ENCODE measurements at regions not wholly inside any gene's neighbourhood (a gene's known extent, or its start where the extent isn't known, plus 50 kb on each side); places are given as distances from the start of the nearest gene placed in this dataset.

DNA sequence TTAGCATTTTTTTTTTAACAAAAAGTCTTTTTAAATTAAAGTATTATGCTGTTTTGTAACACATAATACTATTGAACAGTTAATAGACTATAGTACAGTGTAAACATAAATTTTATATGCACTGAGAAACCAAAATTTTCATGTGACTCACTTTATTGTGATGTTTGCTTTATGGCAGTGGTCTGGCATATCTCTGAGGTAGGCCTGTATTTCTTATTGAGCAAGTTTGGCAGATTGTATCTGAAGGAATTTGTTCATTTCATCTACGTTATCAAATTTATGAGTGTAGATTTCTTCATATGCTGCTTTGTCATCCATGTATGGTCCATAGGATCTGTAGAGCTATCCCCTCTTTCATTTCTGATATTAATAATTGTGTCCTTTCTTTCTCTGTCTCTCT is 78.8 kb upstream of the PDE3A start:
- Mint-ChIP-seq H3K9me3 (peaks cover 4% of the 10 kb centered on the region), H3K4me1 (no peaks in the 10 kb centered on the region), H3K27me3 (no peaks in the 10 kb centered on the region), H3K36me3 (ENCODE audit: low read depth) (no peaks in the 10 kb centered on the region), H3K4me3 (no peak overlapping the region), H3K27ac (no peak overlapping the region)
- CTCF ChIA-PET, result no interaction called here
- no peak for DNase-seq
- POLR2A ChIA-PET, result no interaction called here

DNA sequence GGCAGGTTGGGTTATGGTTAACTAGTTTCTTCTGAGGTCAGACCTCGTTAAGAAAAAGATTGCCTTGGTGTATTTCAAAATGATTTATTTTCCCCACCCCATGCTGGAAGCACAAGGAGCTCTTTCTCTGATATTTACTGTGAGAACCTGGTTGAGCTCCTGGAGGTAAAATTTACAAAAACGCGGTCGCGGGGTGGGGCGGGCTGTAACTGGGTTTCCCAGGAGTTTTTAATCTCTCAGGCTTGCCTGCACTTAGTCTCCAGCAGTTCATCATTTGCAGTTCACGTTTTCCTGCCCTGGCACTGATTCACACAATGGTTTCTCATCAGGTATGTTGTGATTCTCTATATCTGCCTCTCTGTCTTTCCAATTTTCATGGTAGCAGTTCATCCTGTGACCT is 67.9 kb upstream of the PDE3A start:
- ChIA-PET POLR2A (no interaction called here), CTCF (no interaction called here)
- Mint-ChIP-seq H3K4me1 (no peaks in the 10 kb centered on the region), H3K9me3 (peaks cover 22% of the 10 kb centered on the region), H3K4me3 (no peak overlapping the region), H3K27ac (no peak overlapping the region), H3K36me3 (ENCODE audit: low read depth) (no peaks in the 10 kb centered on the region), H3K27me3 (no peaks in the 10 kb centered on the region)
- DNase-seq, result no peak

DNA sequence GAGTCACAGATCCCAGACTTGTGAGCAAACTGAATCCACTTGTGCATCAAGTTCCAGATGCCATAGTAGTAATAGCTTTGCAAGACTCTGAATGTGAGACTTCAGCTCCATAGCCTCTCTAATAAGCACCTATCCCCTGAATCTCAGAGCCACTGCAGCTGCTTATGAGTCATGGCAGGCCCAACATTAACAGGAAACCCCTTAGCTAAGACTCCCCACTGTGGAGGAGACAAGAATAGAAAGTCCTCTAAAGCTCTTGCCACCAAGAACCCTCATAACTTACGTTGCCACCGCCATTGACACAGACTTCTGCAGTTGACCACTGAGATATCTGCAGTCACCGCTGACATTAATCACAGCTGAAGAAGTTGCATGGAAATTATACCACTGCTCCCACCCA is 62.9 kb upstream of the PDE3A start:
- H3K27me3 Mint-ChIP-seq, result no peaks in the 10 kb centered on the region
- no peaks in the 10 kb centered on the region for H3K4me1 Mint-ChIP-seq
- no peak overlapping the region for H3K27ac Mint-ChIP-seq
- no peak overlapping the region for H3K4me3 Mint-ChIP-seq
- peaks cover 6% of the 10 kb centered on the region for H3K9me3 Mint-ChIP-seq
- DNase-seq, result no peak
- ChIA-PET CTCF (no interaction called here), POLR2A (no interaction called here)
- no peaks in the 10 kb centered on the region for H3K36me3 Mint-ChIP-seq (ENCODE audit: low read depth)

DNA sequence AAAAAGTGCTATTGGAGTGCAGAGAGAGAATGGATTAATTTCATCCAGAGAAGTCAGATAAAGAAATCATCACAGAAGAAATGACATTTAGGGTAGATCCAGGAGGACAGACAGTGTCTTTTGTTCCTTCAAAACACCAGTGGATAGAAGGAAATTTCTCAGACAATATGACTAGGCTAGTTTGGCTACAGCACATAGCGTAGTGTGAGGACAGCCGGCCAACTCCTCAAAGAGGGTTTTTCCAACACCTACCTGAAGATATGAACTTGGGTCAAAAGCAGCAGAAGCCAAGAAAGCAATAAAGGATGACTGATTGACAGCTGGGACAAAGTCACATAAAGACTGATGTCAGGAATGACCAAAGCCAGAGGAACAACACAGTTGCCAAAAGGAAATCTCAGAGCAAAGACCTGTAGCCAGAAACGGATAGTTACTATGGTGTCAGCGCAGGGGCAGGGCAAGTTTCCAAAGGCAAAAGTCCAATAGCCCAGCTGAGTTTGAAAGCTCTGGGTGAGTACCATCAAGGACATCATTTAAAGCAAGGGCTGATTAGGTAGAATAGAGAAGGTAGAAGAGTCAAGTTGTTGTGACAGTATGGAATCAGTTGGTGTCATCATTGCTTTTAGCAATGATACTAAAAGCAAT is 58.7 kb upstream of the PDE3A start:
- H3K9me3 Mint-ChIP-seq, result peaks cover 3% of the 10 kb centered on the region
- H3K27ac Mint-ChIP-seq, result no peak overlapping the region
- H3K27me3 Mint-ChIP-seq, result no peaks in the 10 kb centered on the region
- no peak for DNase-seq
- no peaks in the 10 kb centered on the region for H3K36me3 Mint-ChIP-seq (ENCODE audit: low read depth)
- POLR2A ChIA-PET, result no interaction called here
- H3K4me3 Mint-ChIP-seq, result no peak overlapping the region
- CTCF ChIA-PET, result no interaction called here
- no peaks in the 10 kb centered on the region for H3K4me1 Mint-ChIP-seq

DNA sequence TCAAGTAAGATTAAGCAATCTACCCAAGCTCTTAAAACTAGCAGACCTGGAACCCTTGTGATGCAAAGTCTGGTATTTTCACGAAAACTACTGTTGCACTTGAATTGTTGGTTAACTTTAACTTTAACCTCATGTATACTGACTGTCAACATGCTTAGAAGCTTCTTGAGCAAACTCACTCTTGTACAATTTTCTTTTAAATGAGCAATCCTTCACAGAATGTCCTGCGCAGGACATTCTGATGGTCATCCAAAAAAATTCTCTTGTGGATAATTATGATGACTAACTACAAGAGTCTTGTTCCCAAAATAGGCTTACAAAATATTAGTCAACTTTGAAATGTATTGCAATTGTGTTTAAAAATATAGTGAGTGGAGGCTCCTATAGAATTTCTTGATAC is 54.0 kb upstream of the PDE3A start:
- Mint-ChIP-seq H3K9me3 (no peaks in the 10 kb centered on the region), H3K27ac (no peak overlapping the region), H3K36me3 (ENCODE audit: low read depth) (no peaks in the 10 kb centered on the region), H3K4me3 (no peak overlapping the region), H3K4me1 (no peaks in the 10 kb centered on the region), H3K27me3 (no peaks in the 10 kb centered on the region)
- ChIA-PET CTCF (no interaction called here), POLR2A (no interaction called here)
- no peak for DNase-seq

DNA sequence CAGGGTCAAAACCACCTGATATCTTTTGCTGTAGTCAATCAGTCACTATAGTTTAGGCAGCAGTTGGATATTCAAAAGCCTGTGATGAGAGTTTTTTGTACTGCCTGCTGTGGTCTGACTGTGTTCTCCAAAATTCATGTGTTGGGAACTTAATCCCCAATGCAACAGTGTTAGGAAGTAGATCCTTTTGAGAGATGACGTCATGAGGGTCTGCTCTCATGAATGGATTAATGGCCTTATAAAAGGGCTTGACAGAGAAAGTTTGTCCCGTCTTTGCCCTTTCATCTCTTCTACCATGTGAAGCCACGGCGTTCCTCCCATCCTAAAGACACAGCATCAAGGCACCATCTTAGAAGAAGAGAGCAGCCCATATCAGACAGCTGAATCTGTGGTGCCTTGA is 50.8 kb upstream of the PDE3A start:
- ChIA-PET CTCF (no interaction called here), POLR2A (no interaction called here)
- Mint-ChIP-seq H3K9me3 (no peaks in the 10 kb centered on the region), H3K27ac (no peak overlapping the region), H3K4me1 (no peaks in the 10 kb centered on the region), H3K4me3 (no peak overlapping the region), H3K36me3 (ENCODE audit: low read depth) (no peaks in the 10 kb centered on the region), H3K27me3 (no peaks in the 10 kb centered on the region)
- no peak for DNase-seq
